Cardiac fibroblast (primary cell): ENCODE measurements at regions not wholly inside any gene's neighbourhood (a gene's known extent, or its start where the extent isn't known, plus 50 kb on each side); places are given as distances from the start of the nearest gene placed in this dataset.

Experiments
- DNase-seq, 2 donors: peaks; one replicate each; pipeline versions ENCODE4 v3.0.0 to v3.0.0-alpha.2; 2010; ENCODE audit warnings: low read depth in 2 of 2
- H3K4me3 ChIP-seq, 2 donors: replicated peaks in 1 of 2; 1 replicate in 1 of 2; 2 replicates in 1 of 2; pipeline ENCODE4 v1.5.1; 2011; ENCODE audit warnings: low read depth in 2 of 2, low read length in 2 of 2, mild to moderate bottlenecking in 2 of 2, moderate library complexity in 1 of 2
- CTCF ChIP-seq: IDR thresholded peaks from one replicate; pipeline ENCODE4 v1.5.1; 2011; ENCODE audit warnings: low read depth, mild to moderate bottlenecking, low read length, inconsistent platforms

- H3K4me3 ChIP-seq, result no peak overlapping the region
- TF ChIP-seq CTCF, result no peak
- no peak for DNase-seq
Observed at GRCh38 chr17:33596899-33597298, 303.8 kb upstream of the ASIC2 start.

- no peak overlapping the region for H3K4me3 ChIP-seq
- no peak for TF ChIP-seq CTCF
- no peak for DNase-seq
Observed at GRCh38 chr17:33598797-33599196, 305.7 kb upstream of the ASIC2 start.

- no peak for DNase-seq
- TF ChIP-seq CTCF, result no peak
- H3K4me3 ChIP-seq, result no peak overlapping the region
Observed at GRCh38 chr17:33602981-33603380, 309.9 kb upstream of the ASIC2 start.

- DNase-seq, result no peak
- H3K4me3 ChIP-seq, result no peak overlapping the region
- TF ChIP-seq CTCF, result no peak
Observed at GRCh38 chr17:33603789-33604188, 310.7 kb upstream of the ASIC2 start.

GRCh38 chr17:33611532-33611931 is 318.4 kb upstream of the ASIC2 start:
- no peak overlapping the region for H3K4me3 ChIP-seq
- no peak for TF ChIP-seq CTCF
- DNase-seq, result no peak

GRCh38 chr17:33615861-33616260 is 322.8 kb upstream of the ASIC2 start:
- no peak overlapping the region for H3K4me3 ChIP-seq
- DNase-seq, result no peak
- TF ChIP-seq CTCF, result no peak

GRCh38 chr17:33623841-33624240 is 330.7 kb upstream of the ASIC2 start:
- TF ChIP-seq CTCF, result no peak
- DNase-seq, result no peak

More at GRCh38 chr17:33623841-33624240, 330.7 kb upstream of the ASIC2 start:
- no peak overlapping the region for H3K4me3 ChIP-seq
